ENCODE measurements at regions not wholly inside any gene's neighbourhood (a gene's known extent, or its start where the extent isn't known, plus 50 kb on each side); places are given as distances from the start of the nearest gene placed in this dataset.
"Not testable (repeated sequence)": the region's sequence is repeated elsewhere in the genome, so short reads cannot be mapped to it uniquely, and the experiment has no call there.

DNA sequence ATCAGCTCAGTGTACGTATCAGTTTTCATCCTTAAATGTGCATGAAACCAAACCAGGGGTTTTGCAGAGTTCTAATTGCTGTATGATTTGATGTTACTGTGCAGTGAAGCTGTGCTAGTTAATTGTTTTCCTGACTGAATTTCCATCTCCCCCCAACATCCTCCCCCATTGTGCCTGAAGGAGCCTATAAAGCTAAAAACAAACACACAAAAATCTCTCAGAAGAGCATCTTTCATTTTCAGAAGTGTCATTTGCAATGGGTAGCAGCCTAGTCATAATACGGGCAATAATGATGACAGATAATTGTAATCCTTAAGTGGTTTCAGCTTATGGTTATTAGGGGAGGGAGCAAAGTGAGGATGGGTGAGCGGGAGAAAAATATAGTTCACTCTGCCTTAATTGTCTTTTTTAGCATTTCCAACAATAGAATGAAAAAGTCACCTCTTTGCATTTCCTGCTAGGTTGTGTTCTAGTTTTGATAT lies 207.9 kb upstream of the TBL1XR1 start:
- no peak for DNase-seq

DNA sequence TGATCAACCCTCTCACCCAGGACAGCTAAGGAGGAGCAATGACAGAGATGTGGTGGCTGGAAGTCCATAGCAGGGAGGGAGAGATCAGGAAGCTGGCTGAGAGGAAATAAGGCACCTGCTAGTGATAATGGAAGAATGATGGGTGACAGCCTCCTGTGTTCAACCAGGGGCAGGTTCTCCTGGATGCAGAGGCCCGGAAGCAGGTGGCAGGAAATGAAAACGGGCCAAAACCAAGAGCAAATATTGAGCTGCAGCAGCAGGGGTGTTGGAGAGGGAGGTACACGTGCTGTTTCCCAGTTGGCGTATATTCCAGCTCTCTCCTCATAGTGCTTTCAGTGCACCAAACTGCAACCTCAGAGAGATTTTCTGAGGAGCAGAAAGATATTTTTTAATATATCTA lies 213.4 kb upstream of the TBL1XR1 start:
- peak in 1 of 2 donors; percentile 79 for DNase-seq

DNA sequence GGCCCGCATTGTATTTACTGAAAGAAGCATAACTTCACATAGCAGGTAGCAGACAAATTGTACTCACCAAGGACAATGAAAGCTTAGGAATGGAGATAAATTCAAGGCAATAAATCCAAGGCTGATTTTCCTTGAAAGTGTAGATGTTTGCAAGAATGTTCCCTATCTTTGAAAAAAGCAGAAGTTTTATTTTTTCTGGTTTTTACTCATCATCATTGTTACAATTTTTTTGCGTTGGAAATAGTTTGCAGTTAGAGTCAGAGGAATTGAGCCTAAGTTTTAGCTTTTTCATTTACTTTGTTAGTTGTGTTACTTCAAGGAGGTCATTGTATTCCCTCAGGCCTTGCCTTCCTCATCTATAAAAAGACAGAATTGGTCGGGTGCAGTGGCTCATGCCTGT lies 213.9 kb upstream of the TBL1XR1 start:
- no peak for DNase-seq

DNA sequence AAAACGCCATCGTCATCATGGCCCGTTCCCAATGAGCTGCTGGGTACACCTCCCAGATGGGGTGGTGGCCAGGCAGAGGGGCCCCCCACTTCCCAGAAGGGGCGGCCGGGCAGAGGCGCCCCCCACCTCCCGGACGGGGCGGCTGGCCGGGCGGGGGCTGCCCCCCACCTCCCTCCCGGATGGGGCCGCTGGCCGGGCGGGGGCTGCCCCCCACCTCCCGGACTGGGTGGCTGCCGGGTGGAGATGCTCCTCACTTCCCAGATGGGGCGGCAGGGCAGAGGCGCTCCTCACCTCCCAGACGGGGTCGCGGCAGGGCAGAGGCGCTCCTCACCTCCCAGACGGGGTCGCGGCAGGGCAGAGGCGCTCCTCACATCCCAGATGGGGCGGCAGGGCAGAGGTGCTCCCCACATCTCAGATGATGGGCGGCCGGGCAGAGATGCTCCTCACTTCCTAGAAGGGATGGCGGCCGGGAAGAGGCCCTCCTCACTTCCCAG lies 215.4 kb upstream of the TBL1XR1 start:
- not testable (repeated sequence) for DNase-seq

DNA sequence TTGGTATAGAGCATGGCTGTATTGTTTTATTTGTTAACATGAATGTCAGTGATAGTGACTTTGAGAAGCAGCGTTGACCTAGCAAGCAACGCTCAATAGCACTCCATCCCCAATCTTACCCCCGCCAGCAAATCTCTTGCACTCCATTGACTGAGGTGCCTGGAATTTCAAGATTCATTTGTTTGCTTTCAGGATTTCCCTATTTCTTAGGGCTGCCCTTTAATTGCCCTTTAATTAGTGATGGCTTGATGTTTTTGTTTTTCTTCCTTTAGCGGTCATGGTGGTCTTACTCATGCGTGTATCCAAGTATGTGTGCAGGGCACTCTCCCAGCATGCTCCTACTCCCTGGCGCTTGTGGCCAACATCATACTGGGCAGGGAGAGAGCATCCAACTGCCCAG lies 216.8 kb upstream of the TBL1XR1 start:
- DNase-seq = no peak

DNA sequence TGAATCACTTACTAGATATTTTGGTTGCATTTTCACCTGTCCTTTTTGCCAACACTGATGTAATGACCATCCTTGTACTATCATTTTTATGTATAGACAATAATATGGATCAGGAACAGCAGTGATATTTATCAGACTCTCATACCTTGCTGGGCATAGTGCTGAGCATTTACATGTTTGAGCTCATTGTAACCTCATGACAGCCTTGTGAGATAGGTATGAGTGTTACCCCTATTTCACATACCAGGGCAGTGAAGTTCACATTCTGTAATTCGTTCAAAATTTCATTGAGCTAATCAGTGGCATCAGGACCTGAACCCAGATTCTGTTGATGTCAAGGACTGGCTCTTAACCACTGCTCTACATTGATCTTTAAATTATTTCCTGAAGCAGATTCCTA lies 221.5 kb upstream of the TBL1XR1 start:
- DNase-seq = no peak

DNA sequence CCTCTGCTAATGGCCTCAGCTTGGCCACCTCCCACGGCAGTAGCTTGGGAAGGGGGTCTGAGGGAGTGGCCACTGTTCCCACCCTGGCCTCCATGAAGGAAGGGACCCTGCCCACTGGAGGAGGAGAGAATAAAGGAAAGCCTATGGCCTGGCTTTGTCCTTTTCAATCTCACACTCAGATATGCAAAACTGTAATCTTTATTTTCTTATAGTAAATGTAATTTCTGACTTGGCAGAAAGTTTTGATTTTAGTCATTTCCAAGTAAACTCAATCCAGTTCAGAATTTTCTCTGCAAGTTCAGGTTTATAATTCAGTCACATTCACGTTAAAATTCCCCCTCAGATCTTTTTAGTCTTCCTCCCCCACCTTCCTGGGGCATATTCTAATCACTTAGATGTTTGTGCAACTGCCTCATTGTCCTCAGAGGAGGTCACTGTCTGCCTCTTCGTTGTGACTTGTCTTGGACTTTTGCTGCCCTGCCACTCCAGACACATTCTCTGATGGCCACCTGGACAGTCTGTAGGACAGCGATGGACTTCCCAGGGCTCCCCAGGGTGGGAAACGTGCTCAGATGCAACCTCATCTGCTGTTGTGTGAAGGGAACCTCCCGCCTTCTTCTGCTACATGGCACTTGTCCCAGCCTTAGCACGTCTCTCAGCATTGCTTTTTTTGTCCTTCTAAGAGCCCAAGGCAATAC lies 222.8 kb upstream of the TBL1XR1 start:
- DNase-seq = no peak

DNA sequence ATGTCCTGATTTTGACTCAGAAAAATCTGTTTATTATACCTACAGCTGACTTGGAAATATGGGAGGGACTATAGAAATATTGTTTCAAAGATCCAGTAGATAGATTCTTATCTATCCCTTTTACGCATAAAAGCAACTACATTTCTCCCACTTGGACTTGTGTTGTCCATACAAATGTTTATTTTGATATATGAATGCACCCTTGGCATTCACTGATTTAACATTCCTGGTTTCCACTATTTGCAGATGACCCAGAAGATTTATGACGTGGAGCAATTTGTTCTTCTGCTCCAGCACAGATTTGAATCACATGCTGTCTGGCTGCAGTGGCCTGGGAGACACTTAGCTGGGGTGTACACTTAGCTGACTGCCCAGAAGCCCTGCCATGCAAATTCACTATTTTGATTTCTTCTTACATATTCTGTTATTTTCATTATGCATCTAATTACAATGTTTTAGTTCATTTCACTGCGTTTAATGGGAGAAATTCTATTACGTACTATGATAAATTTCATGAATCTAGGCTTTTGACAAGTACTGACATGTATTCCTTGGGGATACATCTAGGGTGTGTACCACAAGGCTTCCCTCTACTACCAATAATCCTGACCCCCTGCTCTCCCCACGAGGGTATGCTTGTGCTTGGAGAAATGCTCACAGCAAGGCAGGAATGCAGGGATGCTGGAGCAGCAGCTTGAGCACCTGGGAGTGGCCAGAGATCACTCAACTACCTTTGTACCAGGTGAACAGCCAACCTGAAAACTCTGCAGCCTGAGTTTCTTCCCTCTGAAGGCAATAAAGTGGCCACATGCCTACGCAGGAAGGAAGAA lies 223.6 kb upstream of the TBL1XR1 start:
- DNase-seq = no peak

DNA sequence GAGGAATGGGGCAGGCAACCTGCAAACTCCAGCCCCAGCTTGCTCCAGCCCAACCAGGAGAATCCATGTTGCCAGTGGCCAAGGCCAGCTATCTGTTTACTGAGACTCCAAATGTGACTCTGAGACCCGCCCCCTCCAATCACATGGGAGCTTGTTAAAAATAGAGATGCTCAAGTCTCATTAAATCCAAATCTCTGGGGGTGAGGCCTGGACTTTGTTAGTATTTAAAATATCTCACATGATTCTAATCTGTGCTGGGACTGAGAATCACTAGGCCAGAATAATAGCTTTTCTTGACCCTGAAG lies 224.2 kb upstream of the TBL1XR1 start:
- no peak for DNase-seq

DNA sequence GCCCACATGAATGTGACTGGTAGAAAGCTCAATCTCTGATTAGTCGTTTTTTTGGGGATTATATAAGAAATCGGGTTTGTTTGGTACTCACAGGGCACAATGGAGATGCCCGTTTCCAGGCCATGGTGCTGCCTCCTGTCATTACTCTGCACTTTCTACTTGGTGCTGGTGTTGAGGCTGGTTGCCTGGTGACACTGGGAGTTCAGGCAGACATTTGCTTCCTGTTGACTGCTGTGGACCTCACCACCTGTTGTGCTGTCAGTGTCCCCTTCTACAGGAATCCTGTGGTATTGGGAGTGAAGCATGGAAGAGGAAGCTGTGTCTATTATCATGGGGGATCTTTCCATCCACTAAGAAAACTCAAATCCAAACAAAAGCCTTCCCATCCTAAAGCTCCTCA lies 227.2 kb upstream of the TBL1XR1 start:
- no peak for DNase-seq

DNA sequence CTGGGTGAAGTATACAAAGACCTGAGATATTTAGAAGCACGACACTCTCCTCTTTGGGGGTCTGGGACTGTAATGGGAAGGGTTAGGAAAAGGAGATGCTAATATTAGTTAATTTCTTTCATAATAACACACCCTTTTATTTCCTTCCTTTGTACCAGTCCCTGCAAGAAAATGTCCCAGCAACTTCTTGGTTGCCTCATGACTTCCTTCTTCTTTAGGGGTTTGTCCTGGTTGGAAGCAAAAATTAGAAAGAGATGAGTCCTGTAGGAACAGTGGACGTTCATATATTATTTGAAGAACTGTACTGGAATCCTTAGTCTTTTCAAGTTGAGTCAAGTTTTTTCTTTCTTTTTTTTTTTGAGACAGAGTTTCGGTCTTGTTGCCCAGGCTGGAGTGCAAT lies 227.8 kb upstream of the TBL1XR1 start:
- no peak for DNase-seq

DNA sequence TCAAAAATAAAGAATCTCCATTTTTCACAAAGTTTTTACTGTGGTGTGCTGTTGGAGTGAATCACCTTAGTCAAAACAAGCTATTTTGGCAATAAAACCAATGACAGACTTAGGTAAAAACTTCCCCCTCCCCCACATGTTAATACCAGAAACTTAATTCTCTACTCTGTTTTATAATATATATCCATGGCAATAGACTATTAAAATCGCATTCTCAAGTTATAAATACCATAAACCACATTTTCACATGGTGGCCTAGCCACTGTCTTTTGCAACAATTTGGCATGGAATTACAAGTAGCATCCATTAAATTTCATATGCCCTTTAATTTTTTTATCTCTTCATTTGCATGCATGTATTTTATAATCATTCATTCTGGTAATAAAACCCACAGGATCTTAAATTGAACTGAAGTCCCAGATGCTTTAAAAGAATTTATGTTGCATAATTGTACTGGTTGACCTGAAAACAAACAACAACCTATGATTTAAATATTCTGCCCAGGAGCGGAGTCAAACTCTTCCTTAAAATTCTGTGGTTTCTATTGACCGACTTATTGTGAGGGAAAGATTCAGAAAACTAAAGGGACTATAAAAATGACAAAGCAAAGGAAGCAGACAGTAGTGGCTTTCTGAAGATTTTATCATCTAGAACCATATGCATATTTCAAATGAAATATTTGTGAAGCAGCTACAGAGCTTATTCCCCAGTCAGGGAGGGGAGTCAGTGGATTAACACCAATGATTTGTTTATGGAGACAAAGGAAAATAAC lies 229.0 kb upstream of the TBL1XR1 start:
- DNase-seq = peak in 1 of 2 donors; percentile 19

DNA sequence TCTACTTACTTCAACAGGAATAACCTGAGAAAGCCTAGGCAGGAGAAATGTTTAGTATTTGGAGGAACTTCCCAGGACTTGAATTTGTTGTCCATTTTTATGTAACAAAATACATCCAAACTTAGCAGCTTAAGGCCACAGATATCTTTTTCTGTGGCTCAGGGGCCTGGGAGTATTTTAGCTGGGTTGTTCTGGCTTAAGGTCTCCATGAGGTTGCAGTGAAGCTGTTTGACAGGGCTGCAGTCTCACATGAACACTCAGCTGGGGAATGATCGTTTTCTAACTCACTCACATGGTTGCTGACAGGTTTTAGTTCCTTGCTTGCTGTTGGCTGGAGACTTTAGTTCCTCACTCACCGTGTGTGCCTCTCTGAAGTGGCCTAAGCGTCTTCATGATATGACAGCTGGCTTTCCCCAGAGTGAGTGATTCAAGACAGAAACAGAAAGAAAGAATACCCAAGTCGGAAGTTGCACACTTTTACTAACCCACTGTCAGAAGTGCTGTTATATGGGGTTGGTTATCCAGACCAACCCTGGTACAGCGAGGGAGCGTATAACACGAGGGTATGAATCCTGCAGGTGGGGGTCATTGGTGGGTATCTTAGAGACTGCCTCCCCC lies 229.7 kb upstream of the TBL1XR1 start:
- DNase-seq = peak in 1 of 2 donors; percentile 68

DNA sequence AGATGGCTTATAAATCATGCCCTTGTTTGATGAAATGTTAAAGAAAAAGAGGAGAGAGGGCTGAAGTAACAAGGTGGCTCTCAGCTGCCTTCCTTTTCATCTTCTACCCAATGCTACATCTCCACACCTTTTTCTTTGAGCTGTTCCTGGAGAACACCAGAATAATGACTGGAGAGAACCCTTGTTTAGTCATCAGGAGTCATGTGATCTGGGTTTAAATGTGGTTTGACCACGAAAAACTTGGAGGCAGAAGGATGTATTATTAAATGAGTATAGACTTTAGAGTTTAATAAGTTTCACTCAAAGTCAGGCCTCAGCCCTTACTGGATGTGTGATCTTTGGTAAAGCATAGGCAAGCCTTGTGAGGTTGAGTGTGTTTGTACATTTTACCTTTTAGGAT lies 230.3 kb upstream of the TBL1XR1 start:
- DNase-seq = peak in 1 of 2 donors; percentile 33

DNA sequence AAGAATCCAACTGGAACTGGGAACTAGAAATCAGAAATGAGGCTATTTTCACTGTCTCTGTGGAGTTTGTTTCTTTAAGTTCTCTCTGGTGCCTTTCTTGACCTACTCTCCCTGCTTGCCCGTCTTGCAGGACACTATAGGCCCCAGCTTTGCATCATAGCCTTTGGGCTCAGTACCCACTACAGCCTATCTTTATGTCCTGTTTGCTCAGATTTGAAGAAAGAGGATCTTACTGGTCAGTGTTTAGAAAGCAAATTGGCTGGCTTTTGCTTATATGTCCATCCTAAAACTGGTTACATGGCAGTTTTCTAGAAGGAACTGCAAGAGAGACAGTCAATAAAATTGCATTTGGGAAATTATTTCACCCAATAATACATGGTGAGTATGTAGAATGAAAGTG lies 231.8 kb upstream of the TBL1XR1 start:
- no peak for DNase-seq

DNA sequence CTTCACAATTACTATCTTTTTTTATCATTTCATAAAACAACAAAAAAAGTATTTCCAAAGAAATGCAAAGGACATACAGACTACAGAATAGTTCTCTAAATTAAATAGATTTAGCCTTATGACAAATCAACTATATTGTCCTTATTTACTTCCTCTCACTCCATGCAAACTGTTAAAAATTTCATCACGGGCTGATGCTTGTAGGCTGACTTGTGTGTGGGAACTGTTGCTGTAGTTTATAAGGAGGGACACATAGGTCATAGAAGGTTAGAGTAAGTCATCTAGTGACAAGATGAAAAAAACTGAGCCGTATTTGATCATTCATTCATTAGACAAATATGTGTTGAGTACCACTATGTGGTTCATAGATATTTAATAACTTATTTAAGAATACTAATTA lies 232.5 kb upstream of the TBL1XR1 start:
- no peak for DNase-seq

DNA sequence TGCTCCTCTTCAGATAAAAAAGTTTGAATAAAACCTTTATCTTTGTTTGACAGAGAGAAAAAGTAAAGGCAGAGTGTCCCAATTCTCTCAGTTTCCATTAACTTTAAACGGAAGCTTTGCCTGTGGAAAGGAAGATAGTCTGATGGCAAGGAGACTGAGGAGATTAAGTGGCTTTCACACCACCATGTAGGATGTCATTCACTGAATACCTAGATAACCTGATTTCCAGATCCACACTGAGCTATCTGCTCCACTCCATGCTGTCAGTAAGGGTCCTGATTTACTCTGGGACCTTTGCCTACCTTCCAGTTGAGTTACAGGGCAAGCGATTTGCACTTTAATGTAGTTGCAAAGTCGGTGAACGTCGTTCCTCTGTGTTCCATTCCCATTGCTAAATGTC lies 233.4 kb upstream of the TBL1XR1 start:
- DNase-seq = no peak

DNA sequence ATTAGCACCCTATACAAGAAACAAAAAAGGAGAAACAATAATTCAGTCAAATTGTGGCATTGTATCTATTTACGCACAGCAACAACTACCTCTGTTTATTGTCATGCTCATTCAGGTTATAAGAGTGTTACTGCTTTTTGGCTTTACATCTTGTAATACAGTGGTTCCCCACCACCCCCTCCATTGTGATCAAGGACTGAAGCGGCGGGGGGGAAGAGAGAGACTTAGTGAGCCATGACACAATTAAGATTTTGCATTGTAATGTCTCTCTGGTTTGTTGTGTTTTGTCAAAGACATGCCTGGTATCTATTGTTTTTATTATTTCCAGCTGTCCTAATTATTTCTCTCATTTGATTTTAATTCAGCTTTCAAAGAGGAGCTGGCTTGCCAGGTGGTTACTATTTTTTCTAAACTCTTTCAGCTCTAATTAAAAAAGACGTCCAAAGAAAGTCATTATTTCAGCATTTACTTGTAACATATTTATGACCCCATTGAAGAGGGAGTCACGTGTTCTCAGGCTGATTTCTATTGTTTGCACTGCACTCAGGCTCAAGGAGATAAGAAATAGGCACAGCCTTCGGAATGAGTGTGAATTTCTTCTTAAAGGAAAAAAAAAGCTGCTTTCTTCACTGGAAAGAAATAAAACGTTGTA lies 234.4 kb upstream of the TBL1XR1 start:
- DNase-seq = no peak

DNA sequence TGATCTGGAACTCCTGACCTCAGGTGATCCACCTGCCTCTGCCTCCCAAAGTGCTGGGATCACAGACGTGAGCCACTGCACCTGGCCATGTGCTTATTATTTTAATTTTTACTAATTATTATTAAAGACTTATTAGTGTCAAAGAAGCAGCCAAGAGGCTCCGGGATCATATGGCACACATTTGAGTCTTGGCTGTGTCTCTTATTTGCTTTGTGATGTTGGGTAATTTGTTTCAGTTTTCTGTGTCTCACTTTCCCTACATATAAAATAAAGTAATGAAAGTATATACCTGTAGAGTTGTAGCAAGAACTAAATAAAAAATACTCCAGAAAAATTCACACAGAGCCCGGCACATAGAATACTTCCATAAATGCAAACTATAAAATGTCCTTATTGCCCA lies 238.0 kb upstream of the TBL1XR1 start:
- DNase-seq = no peak

DNA sequence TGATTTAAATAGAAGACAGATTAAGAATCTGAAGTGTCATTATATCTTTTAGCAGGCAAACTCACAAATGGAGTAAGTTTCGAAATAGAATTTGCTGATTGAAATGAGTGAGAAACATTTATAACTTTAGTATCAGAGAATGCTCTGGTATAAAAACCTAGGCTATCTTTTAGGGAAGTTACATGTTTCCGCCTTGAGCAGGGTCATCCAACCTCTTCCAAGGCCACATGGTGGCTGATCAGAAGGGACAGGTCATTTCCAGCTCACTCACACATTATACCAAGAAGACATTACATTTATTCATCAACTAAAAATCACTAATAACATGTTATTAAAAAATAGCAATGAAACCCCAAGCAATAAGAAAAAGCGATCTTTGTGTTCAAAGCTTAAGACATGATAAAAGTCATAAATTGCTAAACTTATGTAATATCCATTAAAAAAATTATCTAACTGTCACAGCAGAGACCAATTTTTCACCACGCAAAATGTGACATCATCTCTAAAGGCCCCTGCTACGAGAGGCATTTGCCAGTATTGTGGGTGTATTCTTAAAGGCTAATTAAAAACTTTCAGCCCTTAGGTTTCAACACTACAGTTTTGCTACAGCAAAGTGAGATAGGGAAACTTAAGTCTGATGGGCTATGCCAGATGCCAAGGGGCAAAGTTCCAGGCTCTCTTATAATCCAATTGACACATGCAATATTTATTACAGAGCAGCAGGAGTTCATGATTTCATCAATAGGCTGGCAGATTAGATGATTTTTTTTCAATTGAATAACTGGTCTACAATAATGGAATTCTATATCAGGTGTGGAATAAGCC lies 240.4 kb upstream of the TBL1XR1 start:
- no peak for DNase-seq

DNA sequence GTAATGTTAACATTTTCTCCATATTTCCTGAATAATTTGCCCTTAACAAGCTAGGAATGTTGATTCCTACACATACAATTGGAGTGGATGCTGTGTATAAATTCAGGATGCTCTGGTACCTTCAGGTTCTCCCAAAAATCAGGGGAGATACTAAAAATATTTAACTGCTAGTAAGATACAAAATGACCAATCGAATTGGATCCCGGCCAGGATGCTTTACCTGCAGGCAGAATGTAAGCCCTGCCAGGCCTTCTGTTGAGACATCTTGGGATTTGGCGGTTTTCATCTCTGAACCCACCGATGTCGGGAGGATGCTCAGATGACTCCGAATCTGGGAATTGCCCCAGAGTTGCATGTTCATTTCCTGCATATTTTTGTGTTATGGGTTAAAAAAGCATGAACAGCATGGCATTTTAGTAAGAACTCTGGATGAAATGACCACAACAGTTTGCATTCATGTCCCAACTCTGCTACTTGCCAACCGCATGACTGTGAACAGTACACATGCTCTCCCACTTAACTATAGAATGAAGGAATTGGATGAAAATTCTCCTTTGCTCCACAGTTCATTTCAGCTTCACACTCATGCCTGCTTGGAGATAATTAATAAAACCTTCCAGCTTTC lies 241.4 kb upstream of the TBL1XR1 start:
- no peak for DNase-seq
